ENCODE measurements at regions not wholly inside any gene's neighbourhood (a gene's known extent, or its start where the extent isn't known, plus 50 kb on each side); places are given as distances from the start of the nearest gene placed in this dataset.

- DNase-seq = no peak
These were observed 386.7 kb downstream of the TFAP2A start for GRCh38 chr6:10028222-10028621.

- no peak for DNase-seq
These were observed 395.0 kb downstream of the TFAP2A start for GRCh38 chr6:10019851-10020250.

GRCh38 chr6:10014557-10014956, 400.3 kb downstream of the TFAP2A start:
- no peak for DNase-seq

- no peak for DNase-seq
These were observed 414.3 kb downstream of the TFAP2A start for GRCh38 chr6:10000551-10000950.

- no peak for DNase-seq
These were observed 415.1 kb downstream of the TFAP2A start for GRCh38 chr6:9999796-10000195.

- DNase-seq = no peak
These were observed 428.6 kb downstream of the TFAP2A start for GRCh38 chr6:9986273-9986672.

- no peak for DNase-seq
These were observed 429.4 kb downstream of the TFAP2A start for GRCh38 chr6:9985481-9985880.

- DNase-seq = no peak
These were observed 430.3 kb downstream of the TFAP2A start for GRCh38 chr6:9984607-9985006.

- DNase-seq = no peak
These were observed 431.7 kb downstream of the TFAP2A start for GRCh38 chr6:9983168-9983567.

- no peak for DNase-seq
These were observed 432.7 kb downstream of the TFAP2A start for GRCh38 chr6:9982215-9982614.

GRCh38 chr6:9979996-9980395, 434.9 kb downstream of the TFAP2A start:
- no peak for DNase-seq

- no peak for DNase-seq
These were observed 436.4 kb downstream of the TFAP2A start for GRCh38 chr6:9978480-9978879.

GRCh38 chr6:9977411-9977810, 437.5 kb downstream of the TFAP2A start:
- DNase-seq = no peak

- no peak for DNase-seq
These were observed 453.2 kb downstream of the TFAP2A start for GRCh38 chr6:9961646-9962045.

GRCh38 chr6:9957215-9957759, 457.6 kb downstream of the TFAP2A start:
- DNase-seq = no peak

- DNase-seq = no peak
These were observed 466.2 kb downstream of the TFAP2A start for GRCh38 chr6:9948678-9949077.

- DNase-seq = no peak
These were observed 470.9 kb downstream of the TFAP2A start for GRCh38 chr6:9943986-9944385.

- DNase-seq = no peak
These were observed 471.8 kb downstream of the TFAP2A start for GRCh38 chr6:9943026-9943425.

GRCh38 chr6:9942131-9942530, 472.7 kb downstream of the TFAP2A start:
- DNase-seq = no peak

GRCh38 chr6:9938801-9939200, 476.1 kb downstream of the TFAP2A start:
- DNase-seq = no peak

GRCh38 chr6:9937031-9937763, 477.7 kb downstream of the TFAP2A start:
- DNase-seq = no peak

GRCh38 chr6:9936551-9936950, 478.3 kb downstream of the TFAP2A start:
- no peak for DNase-seq

- no peak for DNase-seq
These were observed 481.2 kb downstream of the TFAP2A start for GRCh38 chr6:9933677-9934076.

GRCh38 chr6:9927275-9927674, 487.6 kb downstream of the TFAP2A start:
- no peak for DNase-seq

GRCh38 chr6:9924971-9925370, 489.9 kb downstream of the TFAP2A start:
- no peak for DNase-seq
